ENCODE measurements at regions not wholly inside any gene's neighbourhood (a gene's known extent, or its start where the extent isn't known, plus 50 kb on each side); places are given as distances from the start of the nearest gene placed in this dataset.
"Not testable (repeated sequence)": the region's sequence is repeated elsewhere in the genome, so short reads cannot be mapped to it uniquely, and the experiment has no call there.

GRCh38 chr5:98546924-98547323 lies 226.5 kb upstream of the RGMB start:
- not testable (repeated sequence) for H3K4me1 ChIP-seq (ENCODE audit: control insufficient read depth in 2 of 2, insufficient read depth in 2 of 2, low read length in 2 of 2); H3K27ac ChIP-seq (ENCODE audit: low read depth in 1 of 2, low read length in 1 of 2); H3K27me3 ChIP-seq (ENCODE audit: control insufficient read depth in 2 of 2, insufficient read depth in 1 of 2, low read length in 1 of 2); DNase-seq (ENCODE audit: low read depth in 6 of 9, low spot score in 9 of 9); H3K36me3 ChIP-seq (ENCODE audit: control insufficient read depth in 2 of 2, insufficient read depth in 2 of 2, low read length in 1 of 2); H3K4me3 ChIP-seq (ENCODE audit: low read length in 2 of 2); H3K9me3 ChIP-seq (ENCODE audit: control insufficient read depth in 2 of 2, insufficient read depth in 1 of 2, low read length in 1 of 2)
- WGBS, result 72% methylated on average over 7 of the region's 14 CpGs

GRCh38 chr5:98556712-98557111 lies 216.8 kb upstream of the RGMB start:
- H3K27ac ChIP-seq (ENCODE audit: low read depth in 1 of 2, low read length in 1 of 2), result no peak overlapping the region
- 97% methylated on average over 1 of the region's 1 CpG for WGBS
- no peaks in the 10 kb centered on the region for H3K27me3 ChIP-seq (ENCODE audit: control insufficient read depth in 2 of 2, insufficient read depth in 1 of 2, low read length in 1 of 2)
- no peak for DNase-seq (ENCODE audit: low read depth in 6 of 9, low spot score in 9 of 9)
- no peaks in the 10 kb centered on the region for H3K36me3 ChIP-seq (ENCODE audit: control insufficient read depth in 2 of 2, insufficient read depth in 2 of 2, low read length in 1 of 2)
- no peaks in the 10 kb centered on the region for H3K9me3 ChIP-seq (ENCODE audit: control insufficient read depth in 2 of 2, insufficient read depth in 1 of 2, low read length in 1 of 2)
- H3K4me1 ChIP-seq (ENCODE audit: control insufficient read depth in 2 of 2, insufficient read depth in 2 of 2, low read length in 2 of 2), result no peaks in the 10 kb centered on the region
- H3K4me3 ChIP-seq (ENCODE audit: low read length in 2 of 2), result no peak overlapping the region

GRCh38 chr5:98557916-98558315 lies 215.5 kb upstream of the RGMB start:
- no peak overlapping the region for H3K4me3 ChIP-seq (ENCODE audit: low read length in 2 of 2)
- H3K9me3 ChIP-seq (ENCODE audit: control insufficient read depth in 2 of 2, insufficient read depth in 1 of 2, low read length in 1 of 2), result no peaks in the 10 kb centered on the region
- H3K27ac ChIP-seq (ENCODE audit: low read depth in 1 of 2, low read length in 1 of 2), result no peak overlapping the region
- H3K27me3 ChIP-seq (ENCODE audit: control insufficient read depth in 2 of 2, insufficient read depth in 1 of 2, low read length in 1 of 2), result no peaks in the 10 kb centered on the region
- H3K4me1 ChIP-seq (ENCODE audit: control insufficient read depth in 2 of 2, insufficient read depth in 2 of 2, low read length in 2 of 2), result no peaks in the 10 kb centered on the region
- no peak for DNase-seq (ENCODE audit: low read depth in 6 of 9, low spot score in 9 of 9)
- no peaks in the 10 kb centered on the region for H3K36me3 ChIP-seq (ENCODE audit: control insufficient read depth in 2 of 2, insufficient read depth in 2 of 2, low read length in 1 of 2)

GRCh38 chr5:98563885-98564653 lies 209.4 kb upstream of the RGMB start:
- H3K9me3 ChIP-seq (ENCODE audit: control insufficient read depth in 2 of 2, insufficient read depth in 1 of 2, low read length in 1 of 2), result no peaks in the 10 kb centered on the region
- DNase-seq (ENCODE audit: low read depth in 6 of 9, low spot score in 9 of 9), result no peak
- no peak overlapping the region for H3K27ac ChIP-seq (ENCODE audit: low read depth in 1 of 2, low read length in 1 of 2)
- H3K27me3 ChIP-seq (ENCODE audit: control insufficient read depth in 2 of 2, insufficient read depth in 1 of 2, low read length in 1 of 2), result no peaks in the 10 kb centered on the region
- WGBS, result 85% methylated on average over 2 of the region's 2 CpGs
- no peaks in the 10 kb centered on the region for H3K36me3 ChIP-seq (ENCODE audit: control insufficient read depth in 2 of 2, insufficient read depth in 2 of 2, low read length in 1 of 2)
- no peaks in the 10 kb centered on the region for H3K4me1 ChIP-seq (ENCODE audit: control insufficient read depth in 2 of 2, insufficient read depth in 2 of 2, low read length in 2 of 2)
- H3K4me3 ChIP-seq (ENCODE audit: low read length in 2 of 2), result no peak overlapping the region

- Histone ChIP-seq H3K27ac (ENCODE audit: low read depth in 1 of 2, low read length in 1 of 2) (no peak overlapping the region), H3K27me3 (ENCODE audit: control insufficient read depth in 2 of 2, insufficient read depth in 1 of 2, low read length in 1 of 2) (no peaks in the 10 kb centered on the region), H3K9me3 (ENCODE audit: control insufficient read depth in 2 of 2, insufficient read depth in 1 of 2, low read length in 1 of 2) (no peaks in the 10 kb centered on the region), H3K4me3 (ENCODE audit: low read length in 2 of 2) (no peak overlapping the region), H3K4me1 (ENCODE audit: control insufficient read depth in 2 of 2, insufficient read depth in 2 of 2, low read length in 2 of 2) (no peaks in the 10 kb centered on the region), H3K36me3 (ENCODE audit: control insufficient read depth in 2 of 2, insufficient read depth in 2 of 2, low read length in 1 of 2) (no peaks in the 10 kb centered on the region)
- WGBS, result 95% methylated on average over 1 of the region's 1 CpG
- no peak for DNase-seq (ENCODE audit: low read depth in 6 of 9, low spot score in 9 of 9)
Observed at GRCh38 chr5:98564836-98565235, 208.6 kb upstream of the RGMB start.

GRCh38 chr5:98568336-98568735 lies 205.1 kb upstream of the RGMB start:
- H3K4me1 ChIP-seq (ENCODE audit: control insufficient read depth in 2 of 2, insufficient read depth in 2 of 2, low read length in 2 of 2), result no peaks in the 10 kb centered on the region
- no peak for DNase-seq (ENCODE audit: low read depth in 6 of 9, low spot score in 9 of 9)
- no peak overlapping the region for H3K27ac ChIP-seq (ENCODE audit: low read depth in 1 of 2, low read length in 1 of 2)
- no peaks in the 10 kb centered on the region for H3K36me3 ChIP-seq (ENCODE audit: control insufficient read depth in 2 of 2, insufficient read depth in 2 of 2, low read length in 1 of 2)
- H3K4me3 ChIP-seq (ENCODE audit: low read length in 2 of 2), result no peak overlapping the region
- H3K9me3 ChIP-seq (ENCODE audit: control insufficient read depth in 2 of 2, insufficient read depth in 1 of 2, low read length in 1 of 2), result no peaks in the 10 kb centered on the region
- no peaks in the 10 kb centered on the region for H3K27me3 ChIP-seq (ENCODE audit: control insufficient read depth in 2 of 2, insufficient read depth in 1 of 2, low read length in 1 of 2)
- 93% methylated on average over 1 of the region's 1 CpG for WGBS

GRCh38 chr5:98569288-98569687 lies 204.2 kb upstream of the RGMB start:
- no peaks in the 10 kb centered on the region for H3K36me3 ChIP-seq (ENCODE audit: control insufficient read depth in 2 of 2, insufficient read depth in 2 of 2, low read length in 1 of 2)
- WGBS, result 93% methylated on average over 4 of the region's 4 CpGs
- no peak overlapping the region for H3K27ac ChIP-seq (ENCODE audit: low read depth in 1 of 2, low read length in 1 of 2)
- H3K4me1 ChIP-seq (ENCODE audit: control insufficient read depth in 2 of 2, insufficient read depth in 2 of 2, low read length in 2 of 2), result no peaks in the 10 kb centered on the region
- DNase-seq (ENCODE audit: low read depth in 6 of 9, low spot score in 9 of 9), result no peak
- H3K9me3 ChIP-seq (ENCODE audit: control insufficient read depth in 2 of 2, insufficient read depth in 1 of 2, low read length in 1 of 2), result no peaks in the 10 kb centered on the region
- H3K4me3 ChIP-seq (ENCODE audit: low read length in 2 of 2), result no peak overlapping the region
- H3K27me3 ChIP-seq (ENCODE audit: control insufficient read depth in 2 of 2, insufficient read depth in 1 of 2, low read length in 1 of 2), result no peaks in the 10 kb centered on the region

- H3K4me3 ChIP-seq (ENCODE audit: low read length in 2 of 2), result no peak overlapping the region
- WGBS, result 69% methylated on average over 1 of the region's 1 CpG
- DNase-seq (ENCODE audit: low read depth in 6 of 9, low spot score in 9 of 9), result no peak
- H3K27me3 ChIP-seq (ENCODE audit: control insufficient read depth in 2 of 2, insufficient read depth in 1 of 2, low read length in 1 of 2), result no peaks in the 10 kb centered on the region
- H3K27ac ChIP-seq (ENCODE audit: low read depth in 1 of 2, low read length in 1 of 2), result no peak overlapping the region
- H3K36me3 ChIP-seq (ENCODE audit: control insufficient read depth in 2 of 2, insufficient read depth in 2 of 2, low read length in 1 of 2), result no peaks in the 10 kb centered on the region
- H3K9me3 ChIP-seq (ENCODE audit: control insufficient read depth in 2 of 2, insufficient read depth in 1 of 2, low read length in 1 of 2), result no peaks in the 10 kb centered on the region
- H3K4me1 ChIP-seq (ENCODE audit: control insufficient read depth in 2 of 2, insufficient read depth in 2 of 2, low read length in 2 of 2), result no peaks in the 10 kb centered on the region
Observed at GRCh38 chr5:98570010-98570409, 203.5 kb upstream of the RGMB start.

GRCh38 chr5:98570661-98571191 lies 202.7 kb upstream of the RGMB start:
- H3K9me3 ChIP-seq (ENCODE audit: control insufficient read depth in 2 of 2, insufficient read depth in 1 of 2, low read length in 1 of 2), result no peaks in the 10 kb centered on the region
- DNase-seq (ENCODE audit: low read depth in 6 of 9, low spot score in 9 of 9), result no peak
- WGBS, result 33% methylated on average over 1 of the region's 1 CpG
- no peak overlapping the region for H3K4me3 ChIP-seq (ENCODE audit: low read length in 2 of 2)
- no peaks in the 10 kb centered on the region for H3K4me1 ChIP-seq (ENCODE audit: control insufficient read depth in 2 of 2, insufficient read depth in 2 of 2, low read length in 2 of 2)
- no peaks in the 10 kb centered on the region for H3K36me3 ChIP-seq (ENCODE audit: control insufficient read depth in 2 of 2, insufficient read depth in 2 of 2, low read length in 1 of 2)
- no peaks in the 10 kb centered on the region for H3K27me3 ChIP-seq (ENCODE audit: control insufficient read depth in 2 of 2, insufficient read depth in 1 of 2, low read length in 1 of 2)
- H3K27ac ChIP-seq (ENCODE audit: low read depth in 1 of 2, low read length in 1 of 2), result no peak overlapping the region

Data from thymus (tissue), 11 donors.